AG10803 (cell line): ENCODE measurements at regions not wholly inside any gene's neighbourhood (a gene's known extent, or its start where the extent isn't known, plus 50 kb on each side); places are given as distances from the start of the nearest gene placed in this dataset.
"Not testable (repeated sequence)": the region's sequence is repeated elsewhere in the genome, so short reads cannot be mapped to it uniquely, and the experiment has no call there.

Experiments used
- DNase-seq: peaks from one replicate; pipeline ENCODE4 v3.0.0; 2010; ENCODE audit warnings: low read depth
- H3K4me3 ChIP-seq: 2 replicates; pipeline ENCODE4 v1.5.1; 2011; ENCODE audit warnings: mild to moderate bottlenecking, low read length, control low read depth
- TF ChIP-seq, protein P1 (sequence below): conservative IDR thresholded peaks from 2 replicates; pipeline ENCODE4 v1.5.1; 2011; ENCODE audit warnings: mild to moderate bottlenecking, low read length, control low read depth, inconsistent platforms

DNA sequence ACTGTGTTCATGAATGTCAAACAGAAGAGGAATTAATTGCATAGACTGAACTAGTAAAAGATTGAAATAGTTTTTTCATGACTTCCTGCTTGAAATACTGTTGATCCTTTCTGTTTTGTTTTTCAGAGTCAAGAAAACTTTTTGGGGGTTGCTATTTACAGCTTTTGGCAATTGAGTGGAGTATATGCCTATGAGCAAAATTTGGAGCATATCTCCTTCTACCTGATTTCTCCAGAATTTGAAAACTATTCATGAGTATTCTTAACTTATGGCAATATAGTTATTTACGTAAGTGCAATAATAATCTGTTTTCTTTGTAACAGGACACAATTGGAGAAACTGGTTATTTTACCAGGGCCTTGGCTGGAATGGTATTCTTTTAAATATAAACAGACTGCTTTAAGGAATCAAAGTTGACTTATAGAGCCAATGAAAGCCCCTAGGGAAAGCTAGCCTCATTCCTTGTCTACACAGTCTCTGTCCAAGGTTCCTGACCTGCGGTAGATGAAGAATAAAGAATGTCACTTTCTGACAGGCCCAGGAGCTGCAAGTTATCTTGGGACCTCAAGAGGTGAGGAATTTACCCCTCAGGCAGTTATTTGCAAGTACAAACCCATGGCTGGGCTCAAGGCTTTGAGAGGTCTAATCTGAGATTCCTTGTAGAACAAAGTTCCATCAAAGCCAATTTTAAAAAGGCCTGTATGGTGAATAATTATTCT is 193.5 kb upstream of the NDUFV2 start:
- TF ChIP-seq, protein P1, sequence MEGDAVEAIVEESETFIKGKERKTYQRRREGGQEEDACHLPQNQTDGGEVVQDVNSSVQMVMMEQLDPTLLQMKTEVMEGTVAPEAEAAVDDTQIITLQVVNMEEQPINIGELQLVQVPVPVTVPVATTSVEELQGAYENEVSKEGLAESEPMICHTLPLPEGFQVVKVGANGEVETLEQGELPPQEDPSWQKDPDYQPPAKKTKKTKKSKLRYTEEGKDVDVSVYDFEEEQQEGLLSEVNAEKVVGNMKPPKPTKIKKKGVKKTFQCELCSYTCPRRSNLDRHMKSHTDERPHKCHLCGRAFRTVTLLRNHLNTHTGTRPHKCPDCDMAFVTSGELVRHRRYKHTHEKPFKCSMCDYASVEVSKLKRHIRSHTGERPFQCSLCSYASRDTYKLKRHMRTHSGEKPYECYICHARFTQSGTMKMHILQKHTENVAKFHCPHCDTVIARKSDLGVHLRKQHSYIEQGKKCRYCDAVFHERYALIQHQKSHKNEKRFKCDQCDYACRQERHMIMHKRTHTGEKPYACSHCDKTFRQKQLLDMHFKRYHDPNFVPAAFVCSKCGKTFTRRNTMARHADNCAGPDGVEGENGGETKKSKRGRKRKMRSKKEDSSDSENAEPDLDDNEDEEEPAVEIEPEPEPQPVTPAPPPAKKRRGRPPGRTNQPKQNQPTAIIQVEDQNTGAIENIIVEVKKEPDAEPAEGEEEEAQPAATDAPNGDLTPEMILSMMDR = no peak
- H3K4me3 ChIP-seq = no peak overlapping the region
- no peak for DNase-seq

DNA sequence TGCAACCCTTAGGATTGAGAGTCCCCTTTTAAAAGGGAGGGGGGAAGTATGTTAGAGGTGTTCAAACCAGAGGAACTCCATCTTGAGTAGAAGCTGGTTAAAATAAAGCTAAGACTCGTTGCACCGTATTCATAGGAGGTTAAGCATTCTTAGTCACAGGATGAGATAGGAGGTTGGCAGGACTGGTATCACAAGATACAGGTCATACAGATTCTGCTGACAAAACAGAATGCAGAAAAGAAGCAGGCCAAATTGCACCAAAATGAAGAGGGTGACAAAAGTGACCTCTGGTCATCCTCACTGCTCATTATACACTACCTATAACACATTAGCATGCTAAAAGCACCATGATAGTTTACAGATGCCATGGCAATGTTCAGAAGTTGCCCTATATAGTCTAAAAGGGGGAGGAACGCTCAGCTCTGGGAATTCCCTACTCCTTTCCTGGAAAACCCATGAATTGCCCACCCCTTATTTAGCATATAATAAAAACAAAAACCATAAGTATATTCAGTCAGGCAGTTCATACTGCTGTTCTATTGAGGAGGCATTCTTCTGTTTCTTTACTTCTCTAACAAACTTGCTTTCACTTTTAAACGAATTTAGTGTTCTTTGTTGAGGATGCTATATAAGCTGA is 192.2 kb upstream of the NDUFV2 start:
- H3K4me3 ChIP-seq = no peak overlapping the region
- no peak for DNase-seq
- TF ChIP-seq, protein P1 = no peak

DNA sequence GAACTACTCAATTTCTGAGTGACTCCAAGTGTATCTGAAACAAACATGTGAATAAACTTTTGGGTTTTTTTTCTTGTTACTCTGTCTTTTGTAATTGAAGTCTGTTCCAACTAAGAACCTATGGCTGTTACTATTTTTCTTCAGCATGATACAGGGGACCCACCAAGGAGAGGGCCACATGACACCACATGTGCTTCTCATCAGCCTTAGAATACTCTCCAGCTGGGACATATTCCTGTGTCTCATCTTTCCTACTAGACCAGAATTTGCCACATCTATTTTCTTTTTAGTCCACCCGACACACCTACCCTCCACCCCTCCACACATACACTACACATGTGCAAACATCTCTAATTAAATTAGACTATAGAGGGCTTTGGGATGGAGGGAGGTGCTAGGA is 191.7 kb upstream of the NDUFV2 start:
- TF ChIP-seq, protein P1 = no peak

DNA sequence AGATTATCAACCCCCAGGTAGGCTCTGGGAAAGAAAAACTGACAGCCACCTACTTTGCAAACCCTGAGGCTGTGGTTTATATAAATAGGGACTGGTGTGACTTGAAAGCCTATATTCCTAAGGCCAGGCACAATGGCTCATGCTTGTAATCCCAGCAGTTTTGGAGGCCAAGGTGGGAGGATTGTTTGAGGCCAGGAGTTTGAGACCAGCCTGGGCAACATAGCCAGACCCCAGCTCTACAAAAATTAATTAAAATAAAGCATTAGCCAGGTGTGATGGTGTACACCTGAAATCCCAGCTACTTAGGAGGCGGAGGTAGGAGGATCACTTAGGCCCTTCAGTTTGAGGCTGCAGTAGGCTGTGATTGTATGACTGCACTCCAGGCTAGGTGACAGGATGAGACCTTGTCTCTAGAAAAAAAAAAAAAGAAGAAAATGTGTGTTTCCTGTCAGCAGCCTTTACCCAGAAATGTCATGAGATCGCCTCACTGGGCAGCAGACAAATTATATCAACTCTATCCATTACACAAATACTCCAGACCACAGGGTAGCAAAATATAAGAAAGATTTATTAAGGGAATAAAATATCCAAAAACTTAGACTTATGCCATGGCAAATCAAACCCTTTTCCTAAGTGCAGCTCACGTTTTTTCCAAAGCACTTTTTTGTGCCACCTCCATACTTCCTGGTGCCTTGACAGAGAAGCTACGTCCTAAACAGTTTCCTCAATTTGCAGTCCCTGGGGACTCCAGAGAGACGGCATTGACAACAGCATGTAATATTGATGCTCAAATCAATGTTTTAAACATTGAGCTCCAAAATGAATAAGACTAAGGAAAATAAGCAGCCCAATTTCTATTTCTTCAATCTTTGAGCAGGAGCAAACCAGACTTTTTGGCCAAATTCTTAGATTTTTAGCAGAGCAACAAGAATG is 190.8 kb upstream of the NDUFV2 start:
- TF ChIP-seq, protein P1 = no peak
- no peak overlapping the region for H3K4me3 ChIP-seq
- DNase-seq = no peak

More for the DNA sequence above, 191.7 kb upstream of the NDUFV2 start:
- H3K4me3 ChIP-seq = no peak overlapping the region
- DNase-seq = peak; percentile 12

DNA sequence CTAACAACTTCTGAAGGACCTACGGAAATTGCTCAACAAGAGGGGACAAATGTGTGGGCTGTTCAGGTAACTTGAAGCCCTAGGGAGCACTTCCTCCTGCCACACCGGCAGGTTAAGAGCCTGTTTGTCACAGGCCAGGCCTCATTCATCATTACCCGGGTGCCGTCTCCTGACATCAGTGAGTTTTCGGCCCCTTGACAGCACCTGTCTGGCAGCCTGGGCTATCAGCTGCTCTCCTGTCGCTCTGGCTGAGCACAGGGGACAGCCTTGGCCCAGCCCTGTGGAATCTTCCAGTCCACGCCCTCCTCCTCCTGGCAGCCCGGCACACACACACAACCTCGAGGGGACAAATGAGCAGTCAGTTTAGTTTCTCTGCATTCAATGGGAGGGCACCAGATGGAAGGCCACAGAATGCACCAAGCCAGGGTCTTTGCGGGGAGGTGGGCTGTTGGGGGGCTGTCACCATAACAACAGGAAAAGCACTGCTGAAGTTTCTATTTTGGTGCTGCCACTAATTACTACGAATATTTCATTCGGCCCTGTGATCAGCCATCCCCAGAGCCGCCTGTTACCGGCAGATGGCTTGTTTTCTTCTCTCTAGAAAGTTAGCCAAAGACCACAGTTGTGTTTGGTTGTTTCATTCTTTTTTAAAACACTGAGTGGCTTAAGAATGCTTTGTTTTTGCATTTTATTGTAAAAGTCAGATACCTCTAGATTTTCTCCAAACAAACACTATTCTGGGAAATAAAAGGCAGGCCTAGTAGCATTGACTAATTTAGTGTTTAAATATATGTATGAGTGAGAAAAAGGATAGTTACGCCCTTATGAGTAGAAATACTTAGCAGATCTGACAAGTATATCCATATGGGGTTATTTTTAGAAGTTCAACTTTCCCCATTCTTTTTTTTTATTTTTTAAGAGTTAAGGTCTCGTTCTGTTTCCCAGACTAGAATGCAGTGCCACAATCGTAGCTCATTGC is 189.9 kb upstream of the NDUFV2 start:
- H3K4me3 ChIP-seq = no peak overlapping the region
- TF ChIP-seq, protein P1 = no peak
- DNase-seq = no peak

DNA sequence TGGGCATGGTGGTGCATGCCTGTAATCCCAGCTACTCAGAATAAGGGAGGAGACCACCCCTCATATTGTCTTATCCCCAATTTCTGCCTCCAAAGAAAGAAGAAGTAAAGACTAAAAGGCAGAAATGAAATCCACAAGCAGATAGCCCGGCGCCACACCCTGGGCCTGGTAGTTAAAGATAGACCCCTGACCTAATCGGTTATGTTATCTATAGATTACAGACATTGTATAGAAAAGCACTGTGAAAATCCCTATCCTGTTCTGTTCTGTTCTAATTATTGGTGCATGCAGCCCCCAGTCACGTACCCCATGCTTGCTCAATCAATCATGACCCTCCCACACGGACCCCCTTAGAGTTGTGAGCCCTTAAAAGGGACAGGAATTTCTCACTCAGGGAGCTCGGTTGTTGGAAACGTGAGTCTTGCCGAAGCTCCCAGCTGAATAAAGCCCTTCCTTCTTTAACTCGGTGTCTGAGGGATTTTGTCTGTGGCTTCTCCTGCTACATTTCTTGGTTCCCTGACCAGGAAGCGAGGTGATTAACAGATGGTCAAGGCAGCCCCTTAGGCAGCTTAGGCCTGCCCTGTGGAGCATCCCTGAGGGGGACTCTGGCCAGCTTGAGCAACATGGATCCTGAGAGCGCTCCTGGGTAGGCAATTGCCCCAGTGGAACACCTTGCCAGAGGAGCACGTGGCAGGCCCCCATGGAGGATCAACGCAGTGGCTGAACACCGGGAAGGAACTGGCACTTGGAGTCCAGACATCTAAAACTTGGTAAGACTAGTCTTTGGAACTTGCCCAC is 188.7 kb upstream of the NDUFV2 start:
- not testable (repeated sequence) for DNase-seq, H3K4me3 ChIP-seq

DNA sequence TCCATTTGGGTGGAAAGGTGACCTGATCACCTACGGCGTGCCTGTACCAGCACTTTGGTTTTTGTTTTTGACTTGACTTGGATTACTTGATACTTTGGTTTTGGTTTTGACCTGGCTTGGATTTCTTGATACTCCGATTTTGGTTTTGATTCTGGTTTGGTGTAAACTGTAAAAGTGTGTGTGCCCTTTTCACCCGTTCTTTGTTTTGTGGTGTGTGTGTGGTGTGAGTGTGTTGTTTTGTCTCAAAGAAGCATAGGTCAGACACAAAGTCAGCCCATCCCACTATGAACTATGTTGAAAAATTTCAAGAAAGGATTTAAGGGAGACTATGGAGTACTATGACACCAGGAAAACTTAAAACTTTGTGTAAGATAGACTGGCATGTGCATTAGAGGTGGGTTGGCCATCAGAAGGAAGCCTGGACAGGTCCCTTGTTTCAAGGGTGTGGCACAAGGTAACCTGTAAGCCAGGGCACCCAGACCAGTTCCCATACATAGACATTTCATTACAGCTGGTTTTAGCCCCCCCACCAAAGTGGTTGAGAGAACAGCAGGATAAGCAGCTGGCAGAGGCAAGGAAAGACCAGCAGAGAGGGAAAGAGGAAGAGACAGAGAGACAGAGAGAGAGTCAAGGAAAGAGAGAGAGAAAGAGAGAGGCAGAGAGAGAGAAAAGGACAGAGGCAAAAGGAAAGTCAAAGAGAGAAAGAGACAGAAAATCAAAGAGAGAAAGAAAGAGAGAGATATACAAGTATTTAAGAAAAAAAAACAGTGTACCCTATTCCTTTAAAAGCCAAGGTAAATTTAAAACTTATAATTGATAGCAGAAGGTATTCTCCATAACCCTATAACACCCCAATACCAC is 187.9 kb upstream of the NDUFV2 start:
- DNase-seq, H3K4me3 ChIP-seq: not testable (repeated sequence)

DNA sequence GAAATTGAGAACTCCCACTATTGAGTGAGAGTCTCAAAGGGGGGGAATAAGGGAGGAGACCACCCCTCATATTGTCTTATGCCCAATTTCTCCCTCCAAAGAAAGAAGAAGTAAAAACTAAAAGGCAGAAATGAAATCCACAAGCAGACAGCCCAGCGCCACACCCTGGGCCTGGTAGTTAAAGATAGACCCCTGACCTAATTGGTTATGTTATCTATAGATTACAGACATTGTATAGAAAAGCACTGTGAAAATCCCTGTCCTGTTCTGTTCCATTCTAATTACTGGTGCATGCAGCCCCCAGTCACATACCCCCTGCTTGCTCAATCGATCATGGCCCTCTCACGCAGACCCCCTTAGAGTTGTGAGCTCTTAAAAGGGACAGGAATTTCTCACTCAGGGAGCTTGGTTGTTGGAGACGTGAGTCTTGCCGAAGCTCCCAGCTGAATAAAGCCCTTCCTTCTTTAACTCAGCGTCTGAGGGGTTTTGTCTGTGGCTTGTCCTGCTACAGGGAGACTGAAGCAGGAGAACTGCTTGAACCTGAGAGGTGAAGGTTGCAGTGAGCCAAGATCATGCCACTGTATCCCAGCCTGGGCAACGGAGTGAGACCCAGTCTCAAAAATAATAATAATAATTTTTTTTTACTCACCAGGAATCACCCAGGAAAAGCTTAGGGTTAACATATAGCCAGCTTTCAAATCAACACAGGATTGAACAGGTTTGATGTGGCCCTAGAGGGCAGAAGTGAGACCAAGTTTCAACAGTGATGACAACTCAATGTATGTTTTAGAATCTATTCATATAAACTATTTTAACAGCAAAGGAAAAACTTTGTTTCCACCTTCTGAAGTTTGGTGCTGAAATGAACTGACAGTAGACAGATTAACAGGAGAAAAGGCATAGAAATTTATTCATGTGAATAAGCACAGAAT is 181.4 kb upstream of the NDUFV2 start:
- H3K4me3 ChIP-seq, DNase-seq: not testable (repeated sequence)
